ENCODE measurements at regions not wholly inside any gene's neighbourhood (a gene's known extent, or its start where the extent isn't known, plus 50 kb on each side); places are given as distances from the start of the nearest gene placed in this dataset.

- no peak for DNase-seq (ENCODE audit: low read depth in 2 of 2)
Observed at GRCh38 chr13:80284290-80284689, 56.6 kb downstream of the SPRY2 start.

DNA sequence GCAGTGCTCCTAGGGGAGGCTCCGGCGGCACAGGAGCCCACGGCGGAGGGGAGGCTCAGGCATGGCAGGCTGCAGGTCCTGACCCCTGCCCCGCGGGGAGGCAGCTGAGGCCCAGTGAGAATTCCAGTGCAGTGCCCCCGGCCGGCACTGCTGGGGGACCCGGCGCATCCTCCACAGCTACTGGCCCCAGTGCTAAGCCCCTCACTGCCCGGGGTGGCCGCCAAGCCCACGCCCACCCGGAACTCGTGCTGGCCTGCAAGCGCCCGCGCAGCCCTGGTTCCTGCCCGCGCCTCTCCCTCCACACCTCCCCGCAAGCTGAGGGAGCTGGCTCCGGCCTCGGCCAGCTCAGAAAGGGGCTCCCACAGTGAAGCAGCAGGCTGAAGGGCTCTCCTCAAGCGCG is 62.2 kb downstream of the SPRY2 start:
- DNase-seq (ENCODE audit: low read depth in 2 of 2), result no peak

DNA sequence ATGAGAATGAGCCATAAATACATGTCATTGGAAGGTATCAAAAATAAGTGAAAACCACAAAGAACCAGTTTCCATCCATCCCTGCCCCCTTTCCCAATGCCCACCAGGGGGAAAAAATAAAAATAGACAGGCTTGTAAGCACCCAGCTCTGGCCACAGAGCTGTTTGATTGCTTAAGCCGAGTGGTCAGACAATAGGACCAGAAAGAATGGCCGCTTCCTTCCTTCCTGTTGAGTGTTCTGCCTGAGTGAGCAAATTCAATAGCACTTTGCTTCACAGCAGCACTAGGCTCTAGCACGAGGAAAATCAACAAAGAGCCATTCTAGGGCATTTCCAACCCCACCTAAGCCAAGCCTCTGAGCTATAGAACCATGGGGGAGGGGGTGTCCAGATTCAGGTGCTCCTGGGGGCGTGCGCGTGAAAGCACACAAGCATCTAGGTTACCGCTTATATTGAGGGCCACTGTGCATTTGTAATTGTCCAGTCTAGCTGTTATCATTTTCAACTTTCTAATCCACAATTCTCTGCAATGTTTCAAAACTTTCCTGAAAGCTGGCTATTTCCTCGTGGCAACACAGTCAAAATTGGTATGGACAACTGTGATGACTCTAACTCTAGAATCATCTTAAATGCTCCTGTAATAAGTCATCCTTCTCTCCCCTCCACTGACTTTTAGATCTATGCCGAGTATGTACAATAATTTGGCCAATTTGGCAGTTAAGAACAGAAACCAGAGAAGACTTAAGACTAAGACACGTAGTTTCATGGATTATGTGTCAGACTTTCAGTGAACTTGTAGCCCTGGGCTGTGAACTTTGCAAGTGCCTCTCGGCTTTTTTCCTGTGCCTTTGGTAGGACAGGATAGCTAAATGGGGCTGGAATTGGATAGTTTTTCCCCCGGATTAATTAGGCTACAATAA is 64.3 kb downstream of the SPRY2 start:
- DNase-seq (ENCODE audit: low read depth in 2 of 2), result no peak

- no peak for DNase-seq (ENCODE audit: low read depth in 2 of 2)
Observed at GRCh38 chr13:80274643-80275042, 66.3 kb downstream of the SPRY2 start.

DNA sequence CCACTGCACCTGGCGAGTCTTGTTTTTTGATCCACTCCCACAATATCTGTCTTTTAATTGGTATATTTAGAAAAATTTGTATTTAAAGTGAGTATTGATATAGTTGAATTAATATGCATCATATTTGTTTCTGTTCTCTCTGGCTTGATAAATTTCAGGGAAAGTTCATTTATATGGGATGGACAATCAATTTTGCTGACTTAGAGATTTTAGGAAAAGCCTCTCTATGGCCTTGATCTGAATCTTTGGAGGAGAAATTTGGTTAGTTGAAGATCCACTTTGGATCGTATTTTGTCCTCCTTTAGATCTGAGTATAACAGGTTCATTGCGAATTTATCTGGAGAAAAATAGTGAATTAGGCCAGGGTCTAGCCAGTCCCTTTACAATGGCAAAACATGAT is 67.2 kb downstream of the SPRY2 start:
- no peak for DNase-seq (ENCODE audit: low read depth in 2 of 2)

- DNase-seq (ENCODE audit: low read depth in 2 of 2), result no peak
Observed at GRCh38 chr13:80265348-80265747, 75.6 kb downstream of the SPRY2 start.

DNA sequence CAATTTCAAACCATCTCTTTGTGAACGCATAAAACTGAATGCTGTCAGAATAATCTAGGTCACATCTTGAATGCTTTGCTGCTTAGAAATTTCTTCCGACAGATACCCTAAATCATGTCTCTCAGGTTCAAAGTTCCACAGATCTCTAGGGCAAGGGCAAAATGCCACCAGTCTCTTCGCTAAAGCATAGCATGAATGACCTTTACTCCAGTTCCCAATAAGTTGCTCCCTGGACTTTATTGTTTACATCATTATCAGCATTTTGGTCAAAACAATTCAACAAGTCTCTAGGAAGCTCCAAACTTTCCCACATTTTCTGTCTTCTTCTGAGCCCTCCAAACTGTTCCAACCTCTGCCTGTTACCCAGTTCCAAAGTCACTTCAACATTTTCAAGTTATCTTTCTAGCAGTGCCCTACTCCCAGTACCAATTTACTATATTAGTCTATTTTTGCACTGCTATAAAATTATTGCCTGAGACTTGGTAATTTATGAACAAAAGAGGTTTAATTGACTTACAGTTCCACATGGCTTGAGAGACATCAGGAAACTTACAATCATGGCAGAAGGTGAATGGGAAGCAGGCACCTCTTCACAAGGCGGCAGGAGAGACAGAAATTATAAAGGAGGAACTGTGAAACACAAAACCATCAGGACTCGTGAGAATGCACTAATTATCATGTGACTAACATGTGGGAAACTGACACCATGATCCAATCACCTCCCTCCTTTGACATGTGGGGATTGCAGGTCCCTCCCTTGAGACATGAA is 77.0 kb downstream of the SPRY2 start:
- no peak for DNase-seq (ENCODE audit: low read depth in 2 of 2)

GRCh38 chr13:80262051-80262695 is 78.8 kb downstream of the SPRY2 start:
- no peak for DNase-seq (ENCODE audit: low read depth in 2 of 2)

- no peak for DNase-seq (ENCODE audit: low read depth in 2 of 2)
Observed at GRCh38 chr13:80259159-80259558, 81.8 kb downstream of the SPRY2 start.

DNA sequence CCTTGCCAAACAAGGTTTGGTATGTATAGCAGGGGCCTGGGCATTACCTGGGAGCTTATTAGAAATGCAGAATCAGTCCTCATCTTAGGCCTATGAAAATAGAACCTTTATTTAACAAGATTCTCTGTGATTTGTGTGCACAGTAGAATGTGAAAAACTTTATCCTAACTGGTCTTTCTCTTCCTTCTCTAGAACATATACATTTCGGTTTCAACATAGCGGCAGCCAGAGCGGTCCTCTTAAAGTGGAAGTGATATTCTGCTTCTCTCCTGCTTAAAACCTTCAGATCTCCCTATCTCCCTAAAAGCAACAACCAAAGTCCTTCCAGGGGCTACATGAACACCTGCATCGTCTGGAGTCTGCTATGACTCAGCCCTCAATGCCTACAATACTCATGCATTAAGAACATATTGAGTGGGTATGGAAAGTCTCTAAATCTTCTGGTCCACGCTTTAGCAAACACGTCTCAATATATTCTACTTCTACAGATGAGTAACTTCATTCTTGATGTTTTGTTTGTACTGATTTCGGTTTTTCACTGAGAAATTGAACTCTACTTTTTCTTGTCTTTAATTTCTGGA is 84.5 kb downstream of the SPRY2 start:
- DNase-seq (ENCODE audit: low read depth in 2 of 2), result no peak

- DNase-seq (ENCODE audit: low read depth in 2 of 2), result no peak
Observed at GRCh38 chr13:80255946-80256345, 85.0 kb downstream of the SPRY2 start.

DNA sequence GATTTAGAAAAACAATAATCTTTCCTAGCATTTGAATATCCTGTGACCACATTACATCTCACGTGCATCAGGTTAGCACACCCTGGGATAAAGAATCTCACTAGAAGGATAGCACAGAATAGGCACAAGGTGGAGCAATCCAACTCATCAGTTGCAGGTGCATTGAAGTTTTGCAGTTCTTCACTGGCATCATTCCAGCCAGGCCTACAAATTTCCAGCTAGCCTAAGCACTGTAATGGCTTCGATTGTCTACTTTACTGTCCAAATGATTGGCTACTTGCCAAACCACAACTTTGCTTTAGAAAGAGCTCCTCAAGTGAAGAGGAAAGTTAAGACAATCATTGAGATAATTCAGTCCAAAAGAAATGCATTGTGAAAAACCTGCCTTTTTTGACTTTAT is 89.5 kb downstream of the SPRY2 start:
- DNase-seq (ENCODE audit: low read depth in 2 of 2), result no peak

DNA sequence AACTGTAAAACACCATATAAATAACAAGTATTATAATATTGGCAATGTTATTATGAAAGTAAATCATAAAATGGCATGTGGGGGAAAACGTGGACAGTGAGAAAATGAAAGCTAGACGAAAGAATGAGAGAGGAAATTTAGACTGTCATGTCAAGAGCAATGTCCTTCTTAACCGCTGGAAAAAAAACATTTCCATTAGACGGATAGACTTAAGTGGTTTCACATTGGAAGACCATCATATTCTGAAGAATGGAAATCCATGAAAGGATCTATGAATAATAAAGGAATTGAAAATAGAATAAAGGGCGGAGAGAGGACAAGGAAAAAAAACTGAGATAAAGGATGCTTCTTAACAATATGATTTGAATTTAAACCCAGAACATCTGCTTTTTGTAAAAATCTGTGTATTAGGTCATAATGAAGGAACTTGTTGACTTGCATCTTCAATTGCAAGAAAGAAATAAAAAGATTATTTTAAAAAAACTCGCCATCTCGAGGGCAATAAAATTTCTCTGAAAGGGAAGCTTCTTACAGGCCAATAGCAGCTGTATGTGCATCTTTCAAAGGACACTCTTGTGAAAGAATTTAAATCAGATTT is 90.6 kb downstream of the SPRY2 start:
- no peak for DNase-seq (ENCODE audit: low read depth in 2 of 2)

GRCh38 chr13:80249516-80250212 is 91.3 kb downstream of the SPRY2 start:
- no peak for DNase-seq (ENCODE audit: low read depth in 2 of 2)

GRCh38 chr13:80245162-80245733 is 95.7 kb downstream of the SPRY2 start:
- DNase-seq (ENCODE audit: low read depth in 2 of 2), result no peak

GRCh38 chr13:80244574-80244973 is 96.4 kb downstream of the SPRY2 start:
- DNase-seq (ENCODE audit: low read depth in 2 of 2), result no peak

GRCh38 chr13:80242728-80243427 is 98.0 kb downstream of the SPRY2 start:
- DNase-seq (ENCODE audit: low read depth in 2 of 2), result no peak

DNA sequence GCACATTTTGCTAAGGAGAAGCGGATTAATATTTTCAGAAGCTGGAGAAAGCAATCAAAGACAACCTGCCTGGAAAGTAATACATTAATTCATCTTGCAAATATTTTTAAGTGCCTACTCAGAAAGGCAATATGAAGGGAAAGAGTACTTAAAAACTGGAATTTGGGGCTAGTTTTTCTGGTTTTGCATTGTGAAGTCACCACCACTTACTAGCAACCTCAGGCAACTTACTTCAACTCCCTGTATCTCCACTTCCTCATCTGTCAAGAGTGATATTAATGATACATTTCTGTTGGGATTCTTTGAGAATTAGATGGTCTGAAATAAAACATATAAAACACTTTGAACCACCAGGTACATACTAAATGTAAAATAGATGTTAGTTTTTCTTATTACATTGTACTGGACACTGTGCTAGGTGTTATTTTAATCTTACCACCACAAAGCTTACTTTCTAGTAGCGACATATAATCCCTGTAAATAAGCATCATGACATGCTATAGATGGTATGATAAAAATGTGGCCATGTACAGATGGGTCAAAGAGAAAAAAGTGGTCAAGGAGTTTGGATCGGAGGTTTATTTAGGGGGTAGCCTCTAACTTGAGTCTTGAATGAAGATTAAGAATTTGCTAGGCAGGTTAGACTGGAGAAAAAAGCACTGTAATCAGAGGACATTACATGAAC is 101.2 kb downstream of the SPRY2 start:
- DNase-seq (ENCODE audit: low read depth in 2 of 2), result no peak

GRCh38 chr13:80239116-80239515 is 101.8 kb downstream of the SPRY2 start:
- no peak for DNase-seq (ENCODE audit: low read depth in 2 of 2)

- DNase-seq (ENCODE audit: low read depth in 2 of 2), result no peak
Observed at GRCh38 chr13:80237646-80238045, 103.3 kb downstream of the SPRY2 start.

Data from stimulated activated CD4-positive, alpha-beta T cell treated with anti-CD3 and anti-CD28 coated beads, Interleukin-1b, Interleukin-23, amount 100 ng/mL, for 4 hours (primary cell).